MM.1S (cell line): ENCODE measurements at regions not wholly inside any gene's neighbourhood (a gene's known extent, or its start where the extent isn't known, plus 50 kb on each side); places are given as distances from the start of the nearest gene placed in this dataset.
"Not testable (repeated sequence)": the region's sequence is repeated elsewhere in the genome, so short reads cannot be mapped to it uniquely, and the experiment has no call there.

Experiments used
- CTCF ChIP-seq: fragments of 300-600 bp; sonication (generic); IDR thresholded peaks from 2 replicates; pipeline ENCODE4 v1.5.1; 2016; ENCODE audit warnings: antibody characterized with exemption, low read length, mixed read lengths
- EZH2phosphoT487 ChIP-seq: fragments of 300-600 bp; sonication (generic); IDR thresholded peaks from 2 replicates; pipeline ENCODE4 v1.6.1; 2018; ENCODE audit warnings: antibody characterized with exemption, low read length

GRCh38 chr20:47848534-47848933 lies 63.3 kb upstream of the SULF2 start:
- not testable (repeated sequence) for TF ChIP-seq CTCF, EZH2phosphoT487
